Activated gamma-delta T cell (primary cell): ENCODE measurements at regions not wholly inside any gene's neighbourhood (a gene's known extent, or its start where the extent isn't known, plus 50 kb on each side); places are given as distances from the start of the nearest gene placed in this dataset.
"Not testable (repeated sequence)": the region's sequence is repeated elsewhere in the genome, so short reads cannot be mapped to it uniquely, and the experiment has no call there.

Experiments
- DNase-seq: peaks from one replicate; lab custom pipeline; 2025; lab: John Stamatoyannopoulos, UW

DNA sequence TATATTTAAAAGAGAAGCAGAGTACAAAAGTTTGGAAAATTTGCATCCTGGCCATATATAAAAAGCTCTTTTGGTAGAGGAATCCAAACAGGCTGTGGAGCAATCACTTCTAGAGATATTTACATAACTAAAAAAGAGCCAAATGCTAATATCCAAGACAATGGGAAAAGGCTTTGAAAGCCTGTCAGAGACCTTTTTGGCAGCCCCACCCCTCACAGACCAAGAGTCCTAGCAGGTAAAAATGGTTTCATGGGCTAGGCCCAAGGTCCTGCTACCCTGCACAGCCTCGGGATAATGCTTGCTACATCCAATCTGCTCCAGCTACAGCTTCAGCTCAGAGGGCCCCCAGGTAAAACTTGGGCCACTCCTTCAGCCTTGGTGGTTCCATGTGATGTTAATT is 430.2 kb upstream of the KCND2 start:
- no peak for DNase-seq

GRCh38 chr7:119861385-119861784 is 411.6 kb upstream of the KCND2 start:
- DNase-seq, result no peak

- no peak for DNase-seq
Observed at GRCh38 chr7:119868387-119868786, 404.6 kb upstream of the KCND2 start.

DNA sequence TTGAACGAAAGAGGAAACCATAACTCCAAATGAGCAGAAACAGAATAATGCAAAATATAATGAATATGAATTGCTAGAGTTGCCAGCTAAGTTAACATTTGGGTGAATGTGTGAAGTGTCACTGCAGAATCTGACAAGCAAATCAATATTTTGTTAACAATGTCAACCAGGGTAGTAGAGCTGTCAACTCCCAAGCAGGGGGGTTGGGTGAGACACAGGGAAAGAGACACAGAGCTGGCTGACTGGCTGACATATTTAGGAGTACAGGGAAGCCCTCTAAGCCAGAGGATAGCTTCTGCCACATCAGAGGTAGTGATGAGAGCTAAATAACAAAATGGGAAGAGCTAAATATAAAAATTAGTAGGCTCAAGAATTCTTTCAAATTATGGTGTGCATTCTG is 393.1 kb upstream of the KCND2 start:
- DNase-seq, result no peak

DNA sequence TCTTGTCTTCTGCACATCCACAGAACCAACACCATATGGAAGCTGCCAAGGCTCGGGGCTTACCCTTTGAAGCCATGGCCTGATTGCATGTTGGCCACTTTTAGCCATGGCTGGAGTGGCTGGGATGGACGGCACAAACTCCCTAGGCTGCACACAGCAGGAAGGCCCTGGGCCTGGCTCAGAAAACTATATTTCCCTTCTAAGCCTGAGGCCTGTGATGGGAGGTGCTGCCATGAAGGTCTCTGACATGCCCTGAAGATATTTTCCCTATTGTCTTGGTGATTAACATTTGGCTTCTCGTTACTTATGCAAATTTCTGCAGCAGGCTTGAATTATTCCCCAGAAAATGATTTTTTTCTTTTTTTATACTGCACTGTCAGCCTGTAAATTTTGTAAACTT is 387.0 kb upstream of the KCND2 start:
- no peak for DNase-seq

DNA sequence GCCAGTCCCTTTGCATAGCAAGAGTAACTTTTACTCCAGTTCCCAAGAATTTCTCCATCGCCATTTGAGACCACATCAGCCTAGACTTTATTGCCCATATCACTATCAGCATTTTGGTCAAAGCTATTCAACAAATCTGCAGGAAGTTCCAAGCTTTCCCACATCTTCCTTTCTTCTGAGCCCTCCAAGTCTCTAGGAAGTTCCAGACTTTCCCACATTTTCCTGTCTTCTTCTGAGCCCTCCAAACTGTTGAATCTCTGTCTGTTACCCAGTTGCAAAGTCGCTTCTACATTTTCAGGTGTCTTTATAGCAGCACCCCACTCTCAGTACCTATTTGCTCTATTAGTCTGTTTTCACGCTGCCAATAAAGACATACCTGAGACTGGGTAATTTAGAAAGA is 386.4 kb upstream of the KCND2 start:
- not testable (repeated sequence) for DNase-seq

- DNase-seq, result no peak
Observed at GRCh38 chr7:119888251-119888650, 384.7 kb upstream of the KCND2 start.

- DNase-seq, result no peak
Observed at GRCh38 chr7:119890631-119891030, 382.3 kb upstream of the KCND2 start.

GRCh38 chr7:119895320-119895719 is 377.7 kb upstream of the KCND2 start:
- no peak for DNase-seq

DNA sequence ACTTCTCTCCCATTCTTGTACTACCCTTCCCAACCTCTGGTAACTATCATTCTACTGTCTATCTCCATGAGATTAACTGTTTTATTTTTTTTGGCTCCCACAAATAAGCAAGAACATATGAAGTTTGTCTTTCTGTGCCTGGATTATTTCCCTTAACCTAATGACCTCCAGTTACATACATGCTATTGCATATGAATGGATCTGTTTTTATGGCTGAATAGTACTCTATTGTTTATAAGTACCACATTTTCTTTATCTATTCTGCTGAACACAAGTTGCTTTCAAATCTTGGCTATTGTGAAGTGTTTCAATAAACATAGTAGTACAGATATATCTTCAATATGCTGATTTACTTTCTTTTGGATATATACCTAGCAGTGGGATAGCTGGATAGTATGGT is 376.6 kb upstream of the KCND2 start:
- no peak for DNase-seq

DNA sequence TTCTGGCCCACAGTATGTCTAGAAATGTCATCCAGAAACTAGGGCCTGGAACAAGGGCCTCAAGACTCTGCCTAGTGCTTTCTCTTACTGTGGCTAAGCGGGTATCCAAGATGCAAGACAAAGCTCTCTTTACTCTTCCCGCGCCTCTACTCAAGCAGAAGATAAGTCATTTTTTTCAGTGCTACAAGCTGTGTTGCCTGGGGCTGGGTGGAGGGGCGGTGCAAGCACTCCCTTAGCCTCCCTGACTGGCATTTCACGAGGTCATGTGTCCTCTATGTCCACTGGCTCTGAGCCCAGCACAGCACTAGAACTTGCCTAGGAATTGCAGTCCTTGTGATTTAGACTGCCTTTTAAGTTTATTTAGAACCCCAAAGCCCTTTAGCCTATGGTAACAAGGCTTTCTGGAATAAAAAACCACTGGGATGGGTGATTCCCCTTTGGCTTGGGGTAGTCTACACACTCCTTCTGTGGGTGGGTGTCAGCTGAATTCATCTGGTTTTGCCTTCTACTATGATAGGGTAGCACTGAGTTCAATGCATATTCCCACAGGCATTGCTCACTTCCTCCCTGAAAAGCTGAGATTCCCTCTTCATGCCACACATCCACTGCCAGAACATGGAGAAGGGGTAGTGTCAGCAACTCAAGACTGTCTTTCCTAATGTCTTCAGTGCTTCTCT is 371.8 kb upstream of the KCND2 start:
- no peak for DNase-seq

DNA sequence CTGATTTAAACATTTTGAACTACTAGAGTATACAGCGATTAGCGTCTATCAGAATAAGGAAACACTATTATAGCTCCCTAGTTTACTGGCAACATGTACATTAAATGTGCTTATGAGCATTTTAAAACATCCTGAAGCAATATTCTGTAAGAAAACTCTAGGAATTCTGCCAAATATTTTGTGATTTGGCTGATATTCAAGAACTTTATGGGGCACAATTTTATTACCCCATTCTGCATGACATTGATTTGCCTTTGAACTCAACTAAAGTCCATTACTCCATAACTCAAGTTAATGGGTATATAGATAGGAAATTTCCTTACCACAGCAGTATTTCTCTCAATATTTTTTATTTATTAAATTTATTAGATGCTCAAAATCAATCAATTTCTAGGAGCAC is 369.9 kb upstream of the KCND2 start:
- no peak for DNase-seq

- DNase-seq, result no peak
Observed at GRCh38 chr7:119905495-119905894, 367.5 kb upstream of the KCND2 start.

DNA sequence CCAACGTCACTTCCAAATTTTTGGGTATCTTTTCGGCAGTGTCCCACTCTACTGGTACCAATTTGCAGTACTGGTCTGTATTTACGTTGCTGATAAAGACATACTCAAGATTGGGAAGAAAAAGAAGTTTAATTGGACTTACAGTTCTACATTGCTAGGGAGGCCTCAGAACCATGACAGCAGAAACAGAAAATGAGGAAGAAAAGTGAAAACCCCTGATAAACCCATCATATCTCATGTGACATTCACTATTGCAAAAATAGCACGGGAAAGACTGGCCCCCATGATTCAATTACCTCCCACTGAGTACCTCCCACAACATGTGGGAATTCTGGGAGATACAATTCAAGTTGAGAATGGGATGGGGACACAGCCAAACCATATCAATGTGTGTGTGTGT is 364.0 kb upstream of the KCND2 start:
- DNase-seq, result no peak

GRCh38 chr7:119914119-119914518 is 358.9 kb upstream of the KCND2 start:
- DNase-seq, result not testable (repeated sequence)

GRCh38 chr7:119916501-119916900 is 356.5 kb upstream of the KCND2 start:
- DNase-seq, result no peak

DNA sequence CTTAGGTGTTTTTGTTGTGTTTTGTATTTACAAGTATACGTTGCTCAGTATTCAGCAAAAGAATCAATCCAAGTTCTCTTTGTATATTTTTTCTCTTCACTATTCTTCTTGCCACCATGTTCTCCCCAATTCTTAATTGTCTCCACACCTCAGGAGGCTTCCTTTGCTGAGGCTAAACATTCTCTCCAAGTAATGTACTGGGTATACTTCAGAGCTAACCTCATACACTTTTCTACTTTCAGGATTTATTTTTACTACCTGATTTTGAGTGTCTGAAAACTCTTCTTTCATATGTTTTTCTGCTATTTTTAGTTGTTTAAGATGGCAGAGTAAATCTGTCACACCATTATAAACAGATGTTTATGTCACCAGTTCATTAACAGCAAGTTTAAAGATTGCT is 354.8 kb upstream of the KCND2 start:
- DNase-seq, result no peak

GRCh38 chr7:119919986-119920385 is 353.0 kb upstream of the KCND2 start:
- DNase-seq, result no peak

- DNase-seq, result no peak
Observed at GRCh38 chr7:119925581-119926289, 347.2 kb upstream of the KCND2 start.

DNA sequence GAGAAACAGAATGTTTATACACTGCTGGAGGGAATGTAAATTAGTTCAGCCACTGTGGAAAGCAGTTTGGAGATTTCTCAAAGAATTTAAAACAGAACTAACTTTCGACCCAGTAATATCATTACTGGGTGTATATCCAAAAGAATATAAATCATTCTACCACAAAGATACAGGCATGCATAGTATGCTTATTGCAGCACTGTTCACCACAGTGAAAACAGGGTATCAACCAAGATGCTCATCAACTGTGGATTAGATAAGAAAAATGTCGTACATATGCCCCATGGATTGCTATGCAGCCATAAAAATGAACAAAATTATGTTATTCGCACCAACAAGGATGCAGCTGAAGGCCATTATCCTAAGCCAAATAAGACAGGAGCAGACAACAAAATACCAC is 343.1 kb upstream of the KCND2 start:
- DNase-seq, result no peak

DNA sequence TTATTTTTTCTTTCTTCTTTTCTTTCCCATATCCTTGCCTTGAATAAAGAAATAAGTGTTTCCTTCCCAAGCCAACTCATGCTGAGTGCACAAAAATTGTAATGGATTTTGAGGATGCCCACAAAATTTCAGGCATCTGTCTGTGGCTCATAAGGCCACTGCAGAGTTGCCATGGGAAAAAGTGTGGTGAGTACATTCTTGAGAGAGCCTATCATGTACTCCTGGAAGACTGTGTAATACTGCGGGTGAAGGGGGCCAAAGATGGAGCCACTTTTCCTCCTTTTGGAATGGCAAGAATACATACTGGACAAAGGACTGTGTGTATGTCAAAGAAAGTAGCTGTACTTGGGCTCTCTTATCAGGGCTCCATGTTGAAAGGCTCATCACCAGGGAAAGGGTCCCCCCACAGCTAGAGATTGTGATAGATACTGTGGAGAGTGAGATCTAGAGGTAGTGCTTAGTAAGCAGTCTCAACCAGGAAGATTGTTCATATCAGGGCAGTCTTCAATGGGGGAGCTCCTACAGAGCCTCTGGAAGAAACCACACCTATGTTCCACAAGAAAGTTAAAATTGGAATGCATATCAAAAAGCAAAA is 341.6 kb upstream of the KCND2 start:
- no peak for DNase-seq

- no peak for DNase-seq
Observed at GRCh38 chr7:119935418-119936025, 337.5 kb upstream of the KCND2 start.

DNA sequence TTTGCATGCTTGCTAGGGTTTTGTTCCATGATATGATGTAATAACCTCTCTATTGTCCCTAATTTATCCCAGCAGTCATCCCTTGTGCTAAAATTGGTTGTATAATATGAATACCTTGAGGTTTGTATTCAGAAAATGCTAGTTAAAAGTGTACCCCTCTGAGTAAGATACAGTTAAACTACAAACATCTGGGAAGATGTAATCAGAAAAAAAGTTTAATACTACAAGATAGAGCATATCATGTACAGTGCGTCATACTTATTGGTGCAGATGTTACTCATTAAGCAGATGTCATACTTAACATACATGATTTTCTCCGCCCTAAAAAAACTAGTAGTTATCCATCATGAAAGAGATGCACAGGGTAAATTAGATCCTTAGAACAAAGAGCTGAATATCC is 336.1 kb upstream of the KCND2 start:
- DNase-seq, result no peak
